MM.1S (cell line): ENCODE measurements at regions not wholly inside any gene's neighbourhood (a gene's known extent, or its start where the extent isn't known, plus 50 kb on each side); places are given as distances from the start of the nearest gene placed in this dataset.

ENCODE experiments used
- EZH2 ChIP-seq: fragments of 300-600 bp; sonication (generic); optimal IDR thresholded peaks from 2 replicates; pipeline ENCODE3; 2017; ENCODE audit warnings: low read depth, mild to moderate bottlenecking, antibody characterized with exemption, low read length, mixed read lengths
- TF ChIP-seq, protein P1 (sequence below): fragments of 300-600 bp; sonication (generic); IDR thresholded peaks from 2 replicates; pipeline ENCODE4 v1.5.1; 2016; ENCODE audit warnings: antibody characterized with exemption, low read length, mixed read lengths

DNA sequence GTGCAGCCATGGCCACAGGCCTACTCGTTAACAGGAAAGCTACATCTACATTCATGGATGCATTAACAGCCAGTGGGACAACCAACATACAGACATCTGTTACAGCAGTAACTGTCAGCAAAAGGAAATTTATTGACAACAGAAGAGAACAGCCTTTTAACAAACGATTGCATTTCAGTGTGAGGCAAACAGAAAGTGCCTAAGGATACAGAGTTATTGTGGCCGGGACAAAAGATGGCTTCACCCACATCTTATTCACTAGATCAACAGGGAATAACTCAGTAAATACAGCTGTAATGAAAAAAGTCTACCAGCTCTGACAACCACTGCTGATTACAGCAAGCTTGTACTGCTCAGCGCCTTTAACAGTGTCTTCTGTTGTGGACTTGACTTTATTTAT lies 61.5 kb upstream of the TBL1X start:
- TF ChIP-seq, protein P1, sequence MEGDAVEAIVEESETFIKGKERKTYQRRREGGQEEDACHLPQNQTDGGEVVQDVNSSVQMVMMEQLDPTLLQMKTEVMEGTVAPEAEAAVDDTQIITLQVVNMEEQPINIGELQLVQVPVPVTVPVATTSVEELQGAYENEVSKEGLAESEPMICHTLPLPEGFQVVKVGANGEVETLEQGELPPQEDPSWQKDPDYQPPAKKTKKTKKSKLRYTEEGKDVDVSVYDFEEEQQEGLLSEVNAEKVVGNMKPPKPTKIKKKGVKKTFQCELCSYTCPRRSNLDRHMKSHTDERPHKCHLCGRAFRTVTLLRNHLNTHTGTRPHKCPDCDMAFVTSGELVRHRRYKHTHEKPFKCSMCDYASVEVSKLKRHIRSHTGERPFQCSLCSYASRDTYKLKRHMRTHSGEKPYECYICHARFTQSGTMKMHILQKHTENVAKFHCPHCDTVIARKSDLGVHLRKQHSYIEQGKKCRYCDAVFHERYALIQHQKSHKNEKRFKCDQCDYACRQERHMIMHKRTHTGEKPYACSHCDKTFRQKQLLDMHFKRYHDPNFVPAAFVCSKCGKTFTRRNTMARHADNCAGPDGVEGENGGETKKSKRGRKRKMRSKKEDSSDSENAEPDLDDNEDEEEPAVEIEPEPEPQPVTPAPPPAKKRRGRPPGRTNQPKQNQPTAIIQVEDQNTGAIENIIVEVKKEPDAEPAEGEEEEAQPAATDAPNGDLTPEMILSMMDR, result no peak
- no peak for TF ChIP-seq EZH2
